ENCODE measurements at regions not wholly inside any gene's neighbourhood (a gene's known extent, or its start where the extent isn't known, plus 50 kb on each side); places are given as distances from the start of the nearest gene placed in this dataset.
"Not testable (repeated sequence)": the region's sequence is repeated elsewhere in the genome, so short reads cannot be mapped to it uniquely, and the experiment has no call there.

DNA sequence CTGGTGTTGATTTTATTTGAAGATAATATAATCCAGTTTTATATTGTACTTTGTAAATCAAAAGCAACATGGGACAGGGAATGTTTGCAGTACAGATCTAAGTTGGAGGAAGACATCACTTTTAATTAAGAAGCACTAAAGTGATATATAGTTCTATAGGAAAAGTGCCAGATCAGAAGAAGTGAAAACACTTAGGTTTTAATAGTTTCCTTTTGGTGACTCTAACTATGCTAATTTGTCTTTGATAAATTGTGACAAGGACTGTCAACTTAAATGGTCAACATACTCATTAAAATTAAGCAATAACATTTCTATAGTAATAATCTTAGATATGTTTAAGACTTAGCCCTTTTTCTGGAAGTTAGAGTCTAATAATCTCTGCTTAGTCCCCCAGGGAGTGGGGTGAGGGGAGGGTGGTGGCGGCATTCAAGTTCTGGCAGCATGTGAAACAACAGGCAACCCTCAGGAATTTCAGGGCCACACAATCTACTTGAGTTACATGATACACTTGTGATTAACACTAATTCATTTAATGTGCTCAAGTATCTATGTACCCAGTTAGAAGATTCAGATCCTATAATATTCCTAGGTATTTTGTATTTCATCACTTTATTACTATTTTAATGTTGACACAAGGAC, 1026.5 kb downstream of the NR2F1-AS1 start:
- no peak for DNase-seq

DNA sequence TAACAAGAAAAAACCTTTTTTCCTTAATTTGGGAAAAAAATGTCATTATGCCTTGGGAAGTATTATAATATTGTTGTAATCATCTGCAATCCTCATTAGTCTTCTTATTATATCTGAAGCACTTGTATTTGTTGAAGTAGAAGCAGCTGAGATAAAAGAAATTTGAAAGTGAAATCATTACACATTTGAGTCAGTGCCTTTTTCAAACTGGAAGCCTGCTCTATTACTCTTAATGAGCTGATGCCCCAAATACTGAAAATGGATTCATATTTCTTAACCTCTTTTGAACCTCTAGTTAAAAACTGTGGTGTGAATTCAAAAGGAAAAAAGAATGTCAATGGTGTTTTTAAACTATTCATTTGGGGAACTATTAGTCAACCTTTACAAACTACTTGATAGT, 1027.7 kb downstream of the NR2F1-AS1 start:
- DNase-seq, result no peak

DNA sequence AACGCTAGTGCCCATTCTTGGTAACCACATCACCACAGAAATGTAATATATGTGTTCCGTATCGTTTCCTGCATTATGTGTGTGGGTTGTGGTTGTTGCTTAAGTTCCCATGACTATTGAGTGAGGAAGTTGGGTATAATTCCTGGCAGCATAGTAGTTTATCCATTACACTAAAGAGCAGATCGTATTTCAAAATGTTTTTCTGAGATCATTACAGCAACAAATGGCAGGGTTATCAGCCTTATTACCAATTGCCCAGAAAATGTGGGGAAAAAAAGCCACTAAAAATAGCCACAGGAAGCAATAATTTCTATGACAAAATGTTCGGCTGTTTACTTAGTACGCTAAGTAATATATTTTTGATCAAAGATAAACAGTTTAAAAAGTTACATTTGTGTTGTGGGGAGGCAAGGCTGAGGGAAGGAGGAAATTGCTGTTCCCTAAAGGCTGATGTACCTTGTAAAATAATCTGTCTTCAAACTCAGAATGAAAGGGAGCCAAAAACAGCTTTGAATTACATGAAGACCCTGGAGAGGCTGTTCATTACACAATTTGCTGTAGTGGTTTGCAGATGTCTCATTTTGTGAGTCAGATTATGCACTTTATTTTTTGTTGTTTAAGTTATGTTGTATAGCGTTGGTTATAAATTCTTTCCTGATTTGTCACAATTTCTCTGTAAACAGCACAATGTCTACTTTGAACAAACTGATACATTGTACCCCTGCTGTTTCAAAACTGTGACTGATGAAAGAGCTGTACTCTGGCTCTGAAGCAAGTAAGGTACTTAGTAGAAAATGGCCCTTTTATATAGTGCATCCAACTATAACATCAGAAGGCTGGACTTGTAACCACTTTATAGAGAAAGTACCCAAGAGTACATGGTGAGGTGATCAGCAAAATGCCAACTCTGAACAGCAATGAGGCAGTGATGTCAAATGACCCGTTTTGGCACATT, 1028.5 kb downstream of the NR2F1-AS1 start:
- peak; percentile 74 for DNase-seq

DNA sequence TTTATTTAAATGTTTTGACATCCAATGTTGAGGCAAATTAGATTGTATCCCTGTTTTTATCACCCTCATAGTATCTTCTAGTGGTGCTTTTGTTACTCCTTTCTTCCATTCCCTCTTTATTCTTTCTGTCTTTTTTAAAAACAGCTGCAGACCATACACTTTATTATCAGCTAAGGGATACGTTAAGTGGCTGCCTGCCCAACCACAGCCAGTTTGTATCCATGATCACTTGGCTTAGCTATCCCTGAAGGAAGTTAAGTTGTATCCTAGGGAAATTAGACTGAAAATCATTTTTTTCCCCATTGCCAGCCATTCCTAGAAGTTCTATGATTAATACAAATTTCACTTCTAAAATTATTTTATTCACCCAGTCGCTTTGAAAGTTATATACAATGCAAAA, 1032.7 kb downstream of the NR2F1-AS1 start:
- no peak for DNase-seq

DNA sequence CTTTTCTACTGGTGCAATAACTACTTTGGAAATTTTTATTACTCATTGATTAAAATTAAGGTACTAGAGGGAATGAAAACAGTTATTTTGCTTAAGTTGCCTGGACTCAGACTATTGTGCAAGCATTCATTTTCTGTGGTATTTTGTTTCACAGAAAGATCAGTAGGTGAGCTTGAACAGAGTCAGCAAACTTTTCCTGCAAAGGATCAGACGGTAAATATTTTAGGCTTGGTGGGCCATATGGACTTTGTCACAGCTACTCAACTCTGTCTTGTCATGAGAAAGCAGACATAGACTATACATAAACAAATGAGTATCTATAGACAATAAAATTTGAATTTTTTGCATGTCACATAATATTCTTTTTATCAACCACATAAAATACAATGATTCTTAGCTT, 1036.4 kb downstream of the NR2F1-AS1 start:
- DNase-seq, result peak; percentile 71

DNA sequence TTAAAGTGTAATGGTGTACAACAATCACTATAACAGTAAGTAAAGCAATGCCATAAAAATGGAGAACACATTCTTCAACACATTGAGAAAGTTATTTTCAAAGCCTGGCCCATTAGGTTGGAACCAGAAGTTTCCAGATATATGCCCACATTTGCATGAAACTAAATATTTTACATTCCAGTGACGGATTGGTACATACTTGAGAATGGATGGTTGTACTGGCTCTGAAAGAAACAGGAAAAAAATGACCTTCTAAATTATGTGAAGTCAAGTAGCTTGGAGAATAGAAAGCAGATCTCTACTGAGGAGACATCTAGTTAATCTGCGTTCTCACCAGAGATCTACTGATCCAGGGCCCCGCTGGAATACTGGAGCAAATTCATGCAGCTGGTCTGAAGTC, 1037.0 kb downstream of the NR2F1-AS1 start:
- DNase-seq, result no peak

DNA sequence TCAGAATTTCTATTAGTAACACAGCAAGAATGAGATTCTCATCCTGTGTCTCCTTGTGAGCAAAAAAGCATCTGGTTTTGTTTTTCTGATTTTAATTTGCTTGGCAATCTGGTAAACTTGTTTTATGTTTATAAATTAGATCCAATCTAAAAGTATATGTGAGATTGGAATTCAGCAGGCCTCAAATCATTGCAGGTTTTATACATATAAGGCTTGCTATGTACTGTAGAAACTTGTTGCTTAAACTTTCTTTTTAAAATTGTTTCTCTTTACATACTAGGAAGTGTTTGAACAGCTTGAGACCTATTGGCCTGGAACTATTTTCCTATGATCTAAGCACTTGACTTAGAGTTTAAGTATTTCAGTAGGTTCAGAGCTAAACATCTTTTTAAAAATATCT, 1037.8 kb downstream of the NR2F1-AS1 start:
- no peak for DNase-seq

DNA sequence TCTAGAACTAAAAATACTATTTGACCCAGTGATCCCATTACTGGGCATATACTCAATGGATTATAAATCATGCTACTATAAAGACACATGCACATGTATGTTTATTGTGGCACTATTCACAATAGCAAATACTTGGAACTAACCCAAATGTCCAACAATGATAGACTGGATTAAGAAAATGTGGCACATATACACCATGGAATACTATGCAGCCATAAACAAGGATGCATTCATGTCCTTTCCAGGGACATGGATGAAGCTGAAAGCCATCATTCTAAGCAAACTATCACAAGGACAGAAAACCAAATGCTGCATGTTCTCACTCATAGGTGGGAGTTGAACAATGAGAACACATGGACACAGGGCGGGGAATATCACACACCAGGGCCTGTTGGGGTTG, 1039.0 kb downstream of the NR2F1-AS1 start:
- DNase-seq, result not testable (repeated sequence)

DNA sequence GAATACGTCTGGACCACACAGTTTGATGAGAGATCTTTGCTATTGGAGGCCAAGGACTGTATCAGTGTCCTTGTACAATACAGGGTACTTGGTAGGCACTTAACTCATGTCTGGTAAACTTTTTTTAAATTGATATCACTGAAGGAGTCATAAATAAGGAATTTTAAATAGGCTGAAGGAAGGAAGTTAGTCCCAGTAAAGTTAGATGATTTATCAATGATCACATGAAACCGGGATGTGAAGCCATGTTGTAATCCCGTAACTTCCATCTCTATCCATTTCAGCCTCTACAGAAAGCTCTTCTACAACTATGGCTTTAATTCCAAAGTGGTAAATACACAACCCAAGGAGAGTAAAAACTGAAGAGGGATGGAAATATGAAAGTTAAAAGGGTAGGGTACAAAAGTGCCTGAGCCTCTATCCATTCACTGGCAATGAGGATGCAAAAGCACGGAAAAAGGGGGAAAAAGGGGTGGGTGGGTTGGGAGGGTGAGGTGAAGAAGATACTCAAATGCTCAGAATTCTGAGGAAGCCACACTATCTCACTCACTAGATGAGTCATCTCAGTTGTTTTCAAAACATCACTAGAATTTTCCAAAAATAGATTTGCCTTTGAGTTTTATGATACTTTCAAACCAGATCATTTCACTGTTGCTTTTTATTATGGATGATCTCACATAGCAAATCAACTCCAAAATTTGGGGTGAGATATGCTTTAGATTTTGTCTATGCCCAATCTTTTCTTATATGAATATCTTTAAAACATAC, 1053.5 kb downstream of the NR2F1-AS1 start:
- no peak for DNase-seq

DNA sequence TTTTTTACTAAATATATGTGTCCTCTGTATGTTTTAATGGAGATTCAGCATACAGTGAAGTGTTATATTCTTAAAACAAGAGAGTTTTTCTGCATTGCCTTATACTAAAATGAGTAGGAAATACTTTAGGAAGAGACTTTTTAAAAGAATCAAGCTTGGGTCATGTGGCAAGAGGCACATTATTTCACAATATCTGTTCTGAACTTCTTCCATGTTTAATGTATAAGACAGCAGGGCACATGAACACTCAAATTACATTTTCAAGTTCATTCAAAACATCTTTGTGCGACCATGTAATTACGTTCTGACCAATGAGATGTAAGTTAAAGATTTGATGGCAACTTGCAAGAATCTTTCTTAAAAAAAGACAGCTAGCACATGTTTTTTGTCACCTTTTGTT, 1055.9 kb downstream of the NR2F1-AS1 start:
- no peak for DNase-seq

DNA sequence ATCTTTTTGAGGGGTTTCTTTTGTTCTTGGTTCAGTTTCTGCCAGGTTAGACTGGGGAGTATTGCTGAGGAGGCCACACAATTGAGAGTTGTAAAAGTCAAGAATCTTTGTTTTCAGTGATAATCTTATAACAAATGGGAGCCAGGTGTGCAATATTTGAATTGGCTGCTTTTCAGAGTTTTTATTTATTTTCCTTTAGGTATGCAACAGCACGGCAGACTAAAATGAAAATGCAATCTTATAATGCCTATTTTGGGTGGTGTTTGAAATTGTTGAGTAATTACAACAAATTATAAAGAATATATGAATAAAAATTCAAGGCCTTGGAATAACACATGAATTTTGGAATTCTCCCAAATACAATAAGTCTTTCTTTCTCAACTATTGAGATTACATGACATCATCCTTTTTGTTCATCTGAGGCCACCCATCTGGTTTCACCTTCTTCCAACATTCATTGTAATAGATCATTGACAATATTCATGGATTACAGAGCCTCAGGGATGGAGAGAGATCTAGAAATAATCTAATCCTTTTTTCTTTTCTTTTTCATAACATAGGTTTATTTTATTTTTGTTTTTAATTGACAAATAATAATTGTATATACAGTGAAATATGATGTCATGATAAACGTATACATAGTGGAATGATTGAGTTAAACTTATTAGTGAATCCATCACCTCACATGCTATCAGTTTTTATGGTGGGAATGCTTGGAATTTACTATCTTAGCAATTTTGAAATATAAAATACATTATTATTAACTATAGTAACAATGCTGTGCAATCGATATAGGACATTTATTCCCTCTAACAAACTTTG, 1061.0 kb downstream of the NR2F1-AS1 start:
- peak; percentile 43 for DNase-seq

DNA sequence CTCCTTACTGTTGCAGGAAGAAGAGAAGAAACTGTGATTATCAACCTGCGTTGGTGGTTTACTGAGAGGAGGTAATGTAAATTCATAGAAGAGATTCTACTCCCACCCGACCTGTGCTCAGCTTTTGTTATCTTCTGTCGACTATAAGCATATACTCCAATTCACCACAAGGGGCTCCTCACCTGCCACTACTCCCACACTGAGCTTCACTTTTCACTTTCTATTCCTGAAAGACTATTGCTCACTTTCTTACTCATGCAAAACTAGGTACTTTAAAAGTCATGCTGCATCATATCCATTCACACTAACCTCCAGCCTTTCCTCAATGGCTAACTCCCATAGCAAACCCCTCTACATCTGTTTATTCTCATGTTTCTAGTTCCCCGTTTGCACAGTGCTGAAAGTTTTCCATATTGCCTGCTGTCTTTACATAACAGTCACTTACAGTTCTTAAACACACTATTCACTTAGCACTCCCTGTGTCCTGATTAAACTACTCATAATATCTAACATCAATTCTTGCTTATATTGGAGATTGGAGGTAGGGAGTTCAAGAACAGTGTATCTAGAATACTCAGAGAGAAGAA, 1062.6 kb downstream of the NR2F1-AS1 start:
- peak; percentile 39 for DNase-seq

DNA sequence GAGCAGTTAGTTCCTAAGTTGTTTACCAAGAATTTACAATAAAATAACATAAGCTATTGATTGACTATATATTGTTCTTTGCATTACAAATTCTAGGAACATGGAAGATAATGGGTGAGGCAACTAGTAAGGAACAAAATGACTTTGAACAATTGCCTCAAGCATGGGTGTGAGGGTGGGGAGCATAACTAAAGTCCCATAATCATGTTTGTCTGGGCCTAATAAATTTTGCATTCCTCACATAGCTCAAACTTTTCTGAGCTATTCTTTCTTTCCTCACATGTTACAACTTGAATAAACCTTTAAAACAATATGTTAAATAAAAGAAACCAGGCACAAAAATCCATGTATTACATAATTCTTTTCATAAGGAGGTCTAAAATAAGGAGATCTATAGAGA, 1066.1 kb downstream of the NR2F1-AS1 start:
- DNase-seq, result no peak

DNA sequence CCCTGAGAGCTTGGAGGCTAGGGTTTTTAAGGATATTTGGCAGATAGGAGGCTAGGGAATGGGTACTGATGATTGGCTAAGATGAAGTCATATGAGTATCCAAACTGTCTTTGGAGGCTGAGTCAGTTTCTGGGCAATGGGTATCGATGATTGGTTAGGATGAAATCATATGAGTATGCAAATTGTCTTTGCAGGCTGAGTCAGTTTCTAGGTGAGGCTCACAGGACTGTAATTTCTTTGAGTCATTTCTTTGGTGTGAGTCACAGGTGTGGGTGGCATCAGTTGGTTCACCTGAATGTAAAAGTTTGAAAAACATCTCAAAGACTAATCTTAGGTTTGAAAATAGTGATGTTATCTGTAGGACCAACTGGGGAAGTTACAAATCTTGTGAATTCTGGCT, 1068.0 kb downstream of the NR2F1-AS1 start:
- no peak for DNase-seq

DNA sequence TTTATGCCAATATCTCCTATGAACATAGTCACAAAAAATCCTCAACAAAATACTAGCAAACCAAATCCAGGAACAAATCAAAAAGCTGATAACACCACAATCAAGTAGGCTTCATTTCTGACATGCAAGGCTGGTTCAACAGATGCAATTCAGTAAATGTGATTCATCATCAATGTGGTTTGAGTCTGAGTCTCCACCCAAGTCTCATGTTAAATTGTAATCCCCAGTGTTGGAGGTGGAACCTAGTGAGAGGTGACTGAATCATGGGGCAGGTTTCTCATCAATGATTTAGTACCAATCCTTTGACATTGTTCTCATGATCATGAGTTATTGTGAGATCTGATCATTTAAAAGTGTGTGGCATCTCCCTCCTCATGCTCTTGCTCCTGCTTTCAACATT, 1072.7 kb downstream of the NR2F1-AS1 start:
- DNase-seq, result no peak

DNA sequence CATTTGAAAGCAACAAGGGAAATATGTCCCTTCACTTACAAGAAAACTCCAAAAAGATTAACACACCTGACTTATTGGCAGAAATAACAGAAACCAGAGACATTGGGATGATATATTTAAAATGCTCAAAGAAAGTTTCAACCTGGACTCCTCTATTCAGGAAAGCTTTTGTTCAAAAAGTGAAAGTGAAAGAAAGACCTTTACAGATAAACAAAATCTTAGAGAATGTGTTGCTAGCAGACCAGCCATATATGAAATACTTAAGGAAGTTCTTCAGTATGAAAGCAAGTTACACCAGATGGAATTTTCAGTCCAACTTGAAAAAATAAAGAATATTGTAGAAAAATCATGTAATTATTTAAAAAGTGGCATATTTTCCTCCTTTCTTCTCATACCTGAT, 1075.1 kb downstream of the NR2F1-AS1 start:
- peak; percentile 12 for DNase-seq

DNA sequence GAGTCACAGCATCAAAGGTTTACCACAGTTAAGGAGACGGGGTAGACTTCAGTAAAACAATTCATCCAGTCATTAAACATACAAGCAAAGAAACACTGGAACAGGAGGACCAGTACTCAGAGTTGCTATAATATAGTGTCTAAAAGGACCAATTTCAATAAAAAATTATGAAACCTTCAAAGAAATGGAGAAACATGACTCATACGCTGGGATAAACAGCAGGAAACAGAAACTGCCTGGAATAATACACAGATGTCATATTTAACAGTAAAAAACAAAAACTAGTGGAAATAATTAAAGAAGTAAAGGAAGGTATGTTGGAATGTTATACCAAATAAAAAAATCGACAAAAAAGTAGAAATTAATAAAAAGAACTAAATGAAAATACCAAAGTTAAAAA, 1075.9 kb downstream of the NR2F1-AS1 start:
- DNase-seq, result no peak

DNA sequence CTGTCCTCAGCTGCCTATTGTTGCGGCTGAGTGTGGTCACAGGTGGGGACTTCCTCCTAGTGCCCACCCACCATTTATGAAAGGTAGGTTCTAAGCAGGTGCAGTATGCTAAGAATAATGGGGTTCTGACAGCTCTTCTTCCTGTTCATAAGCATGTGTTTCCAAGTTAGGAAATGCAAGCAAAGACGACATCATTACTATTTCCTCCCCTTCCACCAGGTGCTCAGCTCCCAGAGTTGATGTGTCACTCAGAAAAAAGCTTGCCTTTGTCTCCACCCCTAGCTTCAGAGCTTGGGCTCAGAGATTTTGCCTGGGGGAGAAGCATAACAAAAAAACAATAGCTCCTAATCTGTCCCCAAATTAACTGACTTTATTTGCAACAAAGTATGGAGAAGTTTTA, 1076.7 kb downstream of the NR2F1-AS1 start:
- no peak for DNase-seq

DNA sequence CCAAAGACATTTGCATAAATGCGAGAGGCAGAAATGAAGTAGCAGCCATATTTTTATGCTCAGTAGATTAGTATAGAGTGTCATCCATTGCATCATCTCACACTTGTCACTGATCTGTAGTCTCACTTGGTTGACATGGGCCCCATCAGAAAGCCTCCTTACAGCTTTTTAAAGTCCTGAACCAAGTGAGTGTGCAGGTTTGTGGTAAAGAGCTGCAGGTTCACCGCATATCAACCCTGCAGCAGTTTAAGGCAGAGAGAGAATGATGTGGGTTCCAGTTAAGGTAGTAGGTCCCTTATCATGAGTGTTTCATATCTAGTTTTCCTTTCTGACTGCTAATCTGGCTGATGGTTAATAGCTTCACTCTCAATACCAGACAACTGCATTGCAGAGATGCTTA, 1080.3 kb downstream of the NR2F1-AS1 start:
- no peak for DNase-seq

DNA sequence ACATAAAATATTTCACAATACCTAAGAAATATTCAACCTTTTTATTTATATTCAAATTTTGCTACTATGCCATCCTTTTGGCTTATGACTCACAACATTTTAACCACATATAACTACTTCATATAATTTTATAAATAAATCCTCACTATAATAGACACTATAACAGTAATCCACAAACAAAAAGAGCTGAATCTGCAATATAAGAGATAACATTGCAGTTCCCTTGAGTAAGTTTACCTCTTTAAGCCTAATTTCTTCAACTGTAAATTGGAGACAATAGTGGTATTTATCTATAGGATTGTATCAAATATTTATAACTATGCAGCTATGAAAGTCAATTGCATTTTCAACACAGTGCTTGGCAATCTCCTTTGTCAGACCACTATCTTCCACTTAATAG, 1084.5 kb downstream of the NR2F1-AS1 start:
- no peak for DNase-seq

DNA sequence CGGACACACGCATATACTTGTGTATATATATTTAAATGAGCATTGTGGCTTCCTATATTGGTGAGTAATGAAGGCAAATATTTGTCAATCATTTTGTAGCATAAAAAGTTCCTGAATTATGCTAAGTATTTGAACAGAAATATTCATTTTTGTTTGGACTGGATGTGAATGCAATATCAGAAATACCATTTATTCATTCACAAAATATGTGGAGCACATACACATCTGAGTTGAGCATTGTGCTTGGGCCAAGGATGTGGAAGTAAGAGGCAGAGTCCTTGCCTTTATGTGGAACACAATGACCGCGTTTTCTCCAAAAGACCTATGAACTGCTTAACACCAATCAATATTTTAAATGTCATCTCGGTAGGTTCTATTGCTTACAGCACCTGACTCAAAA, 1086.5 kb downstream of the NR2F1-AS1 start:
- no peak for DNase-seq

DNA sequence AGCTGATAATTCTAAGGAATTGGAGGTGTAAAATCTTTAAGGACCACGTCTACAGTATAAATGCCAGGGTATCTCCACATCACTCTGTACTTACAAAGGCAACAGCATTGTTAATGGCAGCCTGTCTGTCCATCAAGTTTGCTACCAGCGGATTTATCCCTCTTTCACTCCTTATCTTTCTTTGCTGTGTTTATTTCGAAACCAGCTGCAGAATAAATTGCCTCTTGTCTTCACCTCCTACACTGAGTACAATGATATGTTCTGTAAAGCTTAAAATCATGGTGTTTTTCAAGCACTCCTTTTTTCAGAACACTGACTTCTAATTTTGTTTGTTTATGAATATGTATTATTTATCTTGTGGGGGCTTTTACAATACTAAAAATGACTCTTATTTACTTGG, 1088.1 kb downstream of the NR2F1-AS1 start:
- DNase-seq, result no peak
